ENCODE measurements at regions not wholly inside any gene's neighbourhood (a gene's known extent, or its start where the extent isn't known, plus 50 kb on each side); places are given as distances from the start of the nearest gene placed in this dataset.

DNA sequence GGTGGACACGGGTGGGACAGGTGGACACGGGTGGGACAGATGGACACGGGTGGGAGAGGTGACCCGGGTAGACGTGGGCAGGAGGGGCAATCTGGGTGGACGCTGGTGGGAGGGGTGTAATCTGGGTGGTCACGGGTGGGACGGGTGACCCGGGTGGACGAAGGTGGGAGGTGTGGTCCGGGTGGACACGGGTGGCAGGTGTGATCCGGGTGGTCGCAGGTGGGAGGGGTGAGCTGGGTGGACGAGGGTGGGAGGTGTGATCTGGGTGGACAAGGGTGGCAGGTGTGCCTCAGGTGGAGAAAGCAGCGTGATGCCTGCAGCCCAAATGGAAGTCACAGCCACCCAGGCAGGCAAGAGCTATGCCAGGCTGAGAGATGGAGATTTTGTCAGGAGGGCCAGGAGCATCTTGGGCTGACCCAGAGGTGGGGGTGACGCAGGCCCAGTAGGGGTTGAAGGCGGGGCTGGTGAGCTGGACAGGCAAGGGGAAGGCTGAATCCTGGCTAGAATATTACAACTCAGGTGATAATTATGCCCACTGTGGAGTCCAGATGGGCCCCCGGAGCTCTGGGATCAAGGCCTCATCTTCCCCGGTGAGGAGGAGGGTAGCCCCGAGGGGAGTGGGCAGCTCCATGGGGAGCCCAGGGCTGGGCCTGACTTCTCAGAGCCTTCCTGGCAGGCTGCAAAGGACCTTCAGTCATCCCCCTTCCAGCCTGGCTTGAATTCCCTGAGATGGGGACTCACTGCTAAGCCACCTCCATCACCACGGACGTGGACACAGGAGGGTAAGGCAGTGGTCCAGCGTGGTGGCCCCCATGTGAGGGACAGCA lies 100.0 kb downstream of the ADRA2C start:
- Histone ChIP-seq H3K36me3 (ENCODE audit: control insufficient read depth, insufficient read depth, low read length) (no peaks in the 10 kb centered on the region), H3K9ac (ENCODE audit: insufficient read depth in 1 of 2, low read depth in 2 of 2, low read length in 2 of 2) (no peak overlapping the region), H2AFZ (ENCODE audit: low read depth, low read length) (no peak overlapping the region), H4K20me1 (replicated peaks; ENCODE audit: control insufficient read depth, insufficient read depth, low read length) (0 out of 2 replicates have a peak, but pooled peaks cover 2% of the 10 kb centered on the region), H3K27ac (ENCODE audit: extremely low read depth, low read depth, low read length) (no peak overlapping the region), H3K4me2 (ENCODE audit: insufficient read depth, low read length) (no peak overlapping the region), H3K27me3 (ENCODE audit: control insufficient read depth in 2 of 2, insufficient read depth in 2 of 2, low read length in 2 of 2) (peaks cover 13 to 91% of the 10 kb centered on the region in 2 experiments; a peak in 4 of 5 replicates), H3K4me1 (replicated peaks in 1 of 2; ENCODE audit: control insufficient read depth in 2 of 2, insufficient read depth in 2 of 2, low read length in 2 of 2) (peaks cover 0 to 9% of the 10 kb centered on the region in 2 experiments; a peak in 2 of 5 replicates), H3K9me3 (replicated peaks; ENCODE audit: control insufficient read depth, insufficient read depth, low read depth, low read length) (no peaks in the 10 kb centered on the region), H3K4me3 (no peak overlapping the region), H3K79me2 (ENCODE audit: control insufficient read depth, insufficient read depth, low read length) (no peaks in the 10 kb centered on the region), H3K9me1 (ENCODE audit: control insufficient read depth, insufficient read depth, low read length) (no peaks in the 10 kb centered on the region)
- TF ChIP-seq FOXM1 (IDR thresholded peaks at IDR 0.05; ENCODE audit: low read depth) (no peak), FOXM1 (CRISPR knock-in tag; IDR thresholded peaks at IDR 0.05; ENCODE audit: low read depth) (no peak), ELF1 (tag; IDR thresholded peaks at IDR 0.05) (no peak), SAFB (IDR thresholded peaks at IDR 0.05; ENCODE audit: borderline replicate concordance, low read depth, low read length) (peak; percentile 52; the same call in 1 of the 2 replicates)
- POLR2A ChIA-PET, result no interaction called here
- no peak for ATAC-seq
- BruUV-seq (replicated peaks), result no TSS peak
- WGBS (ENCODE audit: insufficient coverage, low coverage, missing lambda C conversion rate), result under 1% methylated on average over 20 of the region's 24 CpGs
- no peak for DNase-seq (ENCODE audit: extremely low read depth in 1 of 4, low spot score in 3 of 4)
- no peak for FAIRE-seq
- intact Hi-C loops (cut with micrococcal nuclease), result no loop called here
- CTCF ChIA-PET (ENCODE audit: low intra/inter-chr PET ratio), result no interaction called here
- in situ Hi-C loops (cut with MboI), result no loop called here

GRCh38 chr4:3866813-3867129 lies 100.6 kb downstream of the ADRA2C start:
- in situ Hi-C loops (cut with MboI), result no loop called here
- Histone ChIP-seq H3K36me3 (ENCODE audit: control insufficient read depth, insufficient read depth, low read length) (no peaks in the 10 kb centered on the region), H3K27ac (ENCODE audit: extremely low read depth, low read depth, low read length) (no peak overlapping the region), H3K4me2 (ENCODE audit: insufficient read depth, low read length) (no peak overlapping the region), H3K79me2 (ENCODE audit: control insufficient read depth, insufficient read depth, low read length) (no peaks in the 10 kb centered on the region), H3K9me3 (replicated peaks; ENCODE audit: control insufficient read depth, insufficient read depth, low read depth, low read length) (no peaks in the 10 kb centered on the region), H3K27me3 (ENCODE audit: control insufficient read depth in 2 of 2, insufficient read depth in 2 of 2, low read length in 2 of 2) (peaks cover 13 to 88% of the 10 kb centered on the region in 2 experiments; a peak in 4 of 5 replicates), H3K4me3 (no peak overlapping the region), H2AFZ (ENCODE audit: low read depth, low read length) (no peak overlapping the region), H3K9me1 (ENCODE audit: control insufficient read depth, insufficient read depth, low read length) (no peaks in the 10 kb centered on the region), H3K9ac (ENCODE audit: insufficient read depth in 1 of 2, low read depth in 2 of 2, low read length in 2 of 2) (no peak overlapping the region), H3K4me1 (replicated peaks in 1 of 2; ENCODE audit: control insufficient read depth in 2 of 2, insufficient read depth in 2 of 2, low read length in 2 of 2) (peaks cover 0 to 13% of the 10 kb centered on the region in 2 experiments; a peak in 2 of 5 replicates), H4K20me1 (replicated peaks; ENCODE audit: control insufficient read depth, insufficient read depth, low read length) (0 out of 2 replicates have a peak, but pooled peaks cover 2% of the 10 kb centered on the region)
- CTCF ChIA-PET (ENCODE audit: low intra/inter-chr PET ratio), result no interaction called here
- FAIRE-seq (no peak), DNase-seq (ENCODE audit: extremely low read depth in 1 of 4, low spot score in 3 of 4) (no peak), ATAC-seq (no peak)
- POLR2A ChIA-PET, result no interaction called here
- WGBS (ENCODE audit: insufficient coverage, low coverage, missing lambda C conversion rate), result 0% methylated on average over 8 of the region's 9 CpGs
- no TSS peak for BruUV-seq (replicated peaks)
- intact Hi-C loops (cut with micrococcal nuclease), result no loop called here
- TF ChIP-seq THRB (CRISPR knock-in tag; conservative IDR thresholded peaks at IDR 0.05) (no peak), ARID2 (IDR thresholded peaks at IDR 0.05) (no peak), RBM22 (IDR thresholded peaks at IDR 0.05; ENCODE audit: low read depth, low read length, poor library complexity, severe bottlenecking) (no peak)

Measured in K562 (cell line).